HEK293 (cell line): ENCODE measurements at regions not wholly inside any gene's neighbourhood (a gene's known extent, or its start where the extent isn't known, plus 50 kb on each side); places are given as distances from the start of the nearest gene placed in this dataset.
"Not testable (repeated sequence)": the region's sequence is repeated elsewhere in the genome, so short reads cannot be mapped to it uniquely, and the experiment has no call there.

Source experiments
- CTCF ChIA-PET: fragments of 350-600 bp; formaldehyde crosslinking; extraction: SDS; loops from one replicate; lab custom pipeline; 2021; ENCODE audit warnings: antibody characterized with exemption; lab: Yijun Ruan, JAX
- POLR2A ChIA-PET: fragments of 300-600 bp; formaldehyde crosslinking; extraction: SDS; loops from one replicate; lab custom pipeline; 2020; ENCODE audit warnings: antibody characterized with exemption, inconsistent platforms; lab: Yijun Ruan, JAX
- H3K27ac ChIP-seq: fragments of 200-500 bp; sonication (Bioruptor generic); 2 replicates; pipeline ENCODE4 v1.5.1; 2014; ENCODE audit warnings: low read depth, low read length, control low read depth, inconsistent platforms; ENCODE audit errors: extremely low read depth
- H3K36me3 ChIP-seq, 2 experiments: fragments of 200-500 bp in 1 of 2; sonication (Bioruptor generic) in 1 of 2; 1 replicate in 1 of 2; 2 replicates in 1 of 2; pipeline ENCODE4 v1.5.1; 2014 to 2017; ENCODE audit warnings: inconsistent platforms in 2 of 2, low read length in 2 of 2; ENCODE audit not compliant: control insufficient read depth in 2 of 2, insufficient read depth in 1 of 2
- H3K4me1 ChIP-seq: fragments of 200-500 bp; sonication (Bioruptor generic); 2 replicates; pipeline ENCODE4 v1.5.1; 2014; ENCODE audit warnings: mild to moderate bottlenecking, low read length, inconsistent platforms; ENCODE audit not compliant: control insufficient read depth, insufficient read depth
- H3K4me3 ChIP-seq: 2 replicates; pipeline ENCODE4 v1.5.1; 2011; ENCODE audit warnings: low read depth, mild to moderate bottlenecking, control low read depth, low read length, moderate library complexity
- H3K9me3 ChIP-seq: fragments of 200-500 bp; sonication (Bioruptor generic); 2 replicates; pipeline ENCODE4 v1.5.1; 2014; ENCODE audit warnings: low read depth, low read length, inconsistent platforms; ENCODE audit not compliant: control insufficient read depth, insufficient read depth
- HOXA7 ChIP-seq: sonication (generic); formaldehyde crosslinking; IDR thresholded peaks from 2 replicates; pipeline ENCODE4 v1.8.1; 2022; ENCODE audit warnings: missing genetic modification reagents, borderline replicate concordance
- HOXC10 ChIP-seq: sonication (generic); formaldehyde crosslinking; IDR thresholded peaks from 2 replicates; pipeline ENCODE4 v1.8.1; 2023; ENCODE audit warnings: mild to moderate bottlenecking, missing genetic modification reagents
- HOXD13 ChIP-seq: sonication (generic); formaldehyde crosslinking; IDR thresholded peaks from 2 replicates; pipeline ENCODE4 v1.8.0; 2022; ENCODE audit warnings: missing genetic modification reagents, borderline replicate concordance
- KLF7 ChIP-seq: fragments of 450-650 bp; formaldehyde crosslinking; IDR thresholded peaks from 2 replicates; pipeline ENCODE4 v1.5.1; 2016; ENCODE audit warnings: missing biosample characterization, missing genetic modification characterization, borderline replicate concordance
- MEIS1 ChIP-seq: sonication (generic); formaldehyde crosslinking; IDR thresholded peaks from 2 replicates; pipeline ENCODE4 v1.8.1; 2022; ENCODE audit warnings: missing genetic modification reagents, mild to moderate bottlenecking, borderline replicate concordance
- SCRT1 ChIP-seq: fragments of 450-650 bp; formaldehyde crosslinking; IDR thresholded peaks from 2 replicates; pipeline ENCODE4 v1.5.1; 2016; ENCODE audit warnings: missing biosample characterization, missing genetic modification characterization, borderline replicate concordance
- TCF7L2 ChIP-seq: IDR thresholded peaks from 2 replicates; pipeline ENCODE4 v1.6.1; 2011; ENCODE audit warnings: low read depth, mild to moderate bottlenecking, inconsistent platforms, low read length, moderate library complexity, borderline replicate concordance
- WT1 ChIP-seq: fragments of 450-650 bp; formaldehyde crosslinking; IDR thresholded peaks from 2 replicates; pipeline ENCODE4 v1.5.1; 2016; ENCODE audit warnings: missing biosample characterization, missing genetic modification characterization
- ZBTB20 ChIP-seq: fragments of 450-650 bp; formaldehyde crosslinking; IDR thresholded peaks from 2 replicates; pipeline ENCODE4 v1.5.1; 2016; ENCODE audit warnings: missing biosample characterization, missing genetic modification characterization
- ZEB2 ChIP-seq: fragments of 450-650 bp; formaldehyde crosslinking; IDR thresholded peaks from 2 replicates; pipeline ENCODE4 v1.5.1; 2016; ENCODE audit warnings: missing biosample characterization, missing genetic modification characterization
- ZFP3 ChIP-seq: fragments of 450-650 bp; formaldehyde crosslinking; IDR thresholded peaks from 2 replicates; pipeline ENCODE4 v1.5.1; 2016; ENCODE audit warnings: low read depth, missing biosample characterization, missing genetic modification characterization
- ZFP41 ChIP-seq: fragments of 450-650 bp; formaldehyde crosslinking; IDR thresholded peaks from 2 replicates; pipeline ENCODE4 v1.5.1; 2016; ENCODE audit warnings: missing biosample characterization, missing genetic modification characterization, borderline replicate concordance
- ZFP69B ChIP-seq: fragments of 450-650 bp; formaldehyde crosslinking; IDR thresholded peaks from 2 replicates; pipeline ENCODE4 v1.5.1; 2016; ENCODE audit warnings: missing biosample characterization, missing genetic modification characterization
- ZNF138 ChIP-seq: fragments of 450-650 bp; formaldehyde crosslinking; IDR thresholded peaks from 2 replicates; pipeline ENCODE4 v1.5.1; 2016; ENCODE audit warnings: missing biosample characterization, missing genetic modification characterization, borderline replicate concordance
- ZNF19 ChIP-seq: fragments of 450-650 bp; formaldehyde crosslinking; IDR thresholded peaks from 2 replicates; pipeline ENCODE4; 2016; ENCODE audit warnings: missing biosample characterization, missing genetic modification characterization, low read depth
- ZNF302 ChIP-seq: fragments of 450-650 bp; formaldehyde crosslinking; IDR thresholded peaks from 2 replicates; pipeline ENCODE4 v1.5.1; 2016; ENCODE audit warnings: missing biosample characterization, missing genetic modification characterization, low read depth
- ZNF473 ChIP-seq: fragments of 450-650 bp; formaldehyde crosslinking; IDR thresholded peaks from 2 replicates; pipeline ENCODE4 v1.5.1; 2017; ENCODE audit warnings: missing biosample characterization, missing genetic modification characterization
- ZNF521 ChIP-seq: fragments of 450-650 bp; formaldehyde crosslinking; IDR thresholded peaks from 2 replicates; pipeline ENCODE4 v1.5.1; 2017; ENCODE audit warnings: missing biosample characterization, mild to moderate bottlenecking, missing genetic modification characterization
- ZNF555 ChIP-seq: fragments of 450-650 bp; formaldehyde crosslinking; conservative IDR thresholded peaks from 2 replicates; pipeline ENCODE4 v1.5.1; 2017; ENCODE audit warnings: missing biosample characterization, mild to moderate bottlenecking, missing genetic modification characterization, inconsistent platforms
- ZNF76 ChIP-seq: fragments of 450-650 bp; formaldehyde crosslinking; IDR thresholded peaks from 2 replicates; pipeline ENCODE4; 2016; ENCODE audit warnings: low read depth, missing biosample characterization, missing genetic modification characterization, borderline replicate concordance
- ZSCAN30 ChIP-seq: fragments of 450-650 bp; IDR thresholded peaks from 2 replicates; pipeline ENCODE4 v1.5.1; 2018; ENCODE audit warnings: missing biosample characterization, mild to moderate bottlenecking, missing genetic modification characterization, moderate library complexity
- TF ChIP-seq, protein P1 (sequence below): fragments of 450-650 bp; formaldehyde crosslinking; IDR thresholded peaks from 2 replicates; pipeline ENCODE4 v1.5.1; 2016; ENCODE audit warnings: missing biosample characterization, missing genetic modification characterization

DNA sequence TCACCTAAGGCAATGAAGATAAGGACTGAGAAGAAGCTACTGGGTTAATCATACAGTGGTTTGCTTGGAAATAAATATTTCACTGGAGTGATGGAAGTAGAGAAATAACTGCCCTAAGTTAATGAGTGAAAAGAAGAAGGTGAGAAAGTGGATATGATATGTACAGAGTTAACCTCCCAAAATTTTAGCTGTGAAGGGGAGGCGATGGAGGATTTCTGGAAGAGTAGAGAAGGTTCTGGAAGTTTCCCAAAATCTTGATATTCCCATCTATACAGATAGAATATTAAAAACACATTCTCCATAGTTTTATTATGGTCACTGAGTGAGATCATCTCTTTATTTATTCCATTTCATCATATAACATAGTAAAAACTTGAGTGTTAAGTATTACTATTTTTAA lies 296.6 kb upstream of the RGPD4 start:
- H3K4me3 ChIP-seq = no peak overlapping the region
- H3K9me3 ChIP-seq = no peaks in the 10 kb centered on the region
- TF ChIP-seq ZSCAN30 (tag by site-specific recombination) (no peak), MEIS1 (CRISPR knock-in tag) (no peak), TCF7L2 (no peak), HOXD13 (no peak), ZNF302 (no peak), ZFP69B (tag by site-specific recombination) (no peak)
- no peaks in the 10 kb centered on the region for H3K36me3 ChIP-seq
- H3K4me1 ChIP-seq = no peaks in the 10 kb centered on the region
- CTCF ChIA-PET = interaction anchor here (0.5 kb wide), 1 partner anchor 505 kb away, joined by 3 read pairs; no protein-coding TSS in a partner anchor
- no peak overlapping the region for H3K27ac ChIP-seq
- POLR2A ChIA-PET = no interaction called here

DNA sequence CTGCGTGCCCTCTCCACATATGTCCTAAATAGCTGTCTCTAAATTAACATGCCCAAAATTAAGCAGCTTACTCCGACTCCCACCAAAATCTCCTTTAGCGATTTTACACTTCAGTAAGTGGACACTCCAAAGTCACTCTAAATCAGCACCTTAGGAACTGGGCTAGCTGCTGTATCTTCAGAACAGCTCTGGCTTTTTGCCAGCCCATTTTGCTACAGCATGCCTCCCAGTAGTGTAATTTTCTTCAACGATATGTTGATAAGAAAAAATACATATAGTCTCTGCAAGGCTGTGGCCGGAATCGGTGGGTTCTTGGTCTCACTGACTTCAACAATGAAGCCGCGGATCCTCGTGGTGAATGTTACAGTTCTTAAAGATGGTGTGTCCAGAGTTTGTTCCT lies 291.8 kb upstream of the RGPD4 start:
- H3K36me3 ChIP-seq = no peaks in the 10 kb centered on the region
- no peak overlapping the region for H3K27ac ChIP-seq
- TF ChIP-seq ZNF76 (tag by site-specific recombination) (no peak), ZNF521 (tag by site-specific recombination) (no peak), SCRT1 (tag by site-specific recombination) (no peak), ZFP3 (no peak), HOXA7 (CRISPR knock-in tag) (no peak), HOXC10 (CRISPR knock-in tag) (no peak), ZNF473 (tag by site-specific recombination) (no peak), ZEB2 (no peak), KLF7 (no peak), ZNF138 (tag by site-specific recombination) (no peak), ZFP41 (tag by site-specific recombination) (no peak), ZNF19 (tag by site-specific recombination) (no peak), WT1 (no peak), ZFP69B (tag by site-specific recombination) (no peak), ZBTB20 (no peak), ZNF555 (tag by site-specific recombination) (no peak)
- TF ChIP-seq, protein P1, sequence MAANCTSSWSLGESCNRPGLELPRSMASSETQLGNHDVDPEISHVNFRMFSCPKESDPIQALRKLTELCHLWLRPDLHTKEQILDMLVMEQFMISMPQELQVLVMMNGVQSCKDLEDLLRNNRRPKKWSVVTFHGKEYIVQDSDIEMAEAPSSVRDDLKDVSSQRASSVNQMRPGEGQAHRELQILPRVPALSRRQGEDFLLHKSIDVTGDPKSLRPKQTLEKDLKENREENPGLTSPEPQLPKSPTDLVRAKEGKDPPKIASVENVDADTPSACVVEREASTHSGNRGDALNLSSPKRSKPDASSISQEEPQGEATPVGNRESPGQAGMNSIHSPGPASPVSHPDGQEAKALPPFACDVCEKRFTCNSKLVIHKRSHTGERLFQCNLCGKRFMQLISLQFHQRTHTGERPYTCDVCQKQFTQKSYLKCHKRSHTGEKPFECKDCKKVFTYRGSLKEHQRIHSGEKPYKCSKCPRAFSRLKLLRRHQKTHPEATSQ (tag by site-specific recombination) = no peak
- TF ChIP-seq, all 188 proteins: peak for 0
- POLR2A ChIA-PET = no interaction called here
- H3K4me3 ChIP-seq = no peak overlapping the region
- no peaks in the 10 kb centered on the region for H3K9me3 ChIP-seq
- H3K4me1 ChIP-seq = no peaks in the 10 kb centered on the region
- CTCF ChIA-PET = no interaction called here

DNA sequence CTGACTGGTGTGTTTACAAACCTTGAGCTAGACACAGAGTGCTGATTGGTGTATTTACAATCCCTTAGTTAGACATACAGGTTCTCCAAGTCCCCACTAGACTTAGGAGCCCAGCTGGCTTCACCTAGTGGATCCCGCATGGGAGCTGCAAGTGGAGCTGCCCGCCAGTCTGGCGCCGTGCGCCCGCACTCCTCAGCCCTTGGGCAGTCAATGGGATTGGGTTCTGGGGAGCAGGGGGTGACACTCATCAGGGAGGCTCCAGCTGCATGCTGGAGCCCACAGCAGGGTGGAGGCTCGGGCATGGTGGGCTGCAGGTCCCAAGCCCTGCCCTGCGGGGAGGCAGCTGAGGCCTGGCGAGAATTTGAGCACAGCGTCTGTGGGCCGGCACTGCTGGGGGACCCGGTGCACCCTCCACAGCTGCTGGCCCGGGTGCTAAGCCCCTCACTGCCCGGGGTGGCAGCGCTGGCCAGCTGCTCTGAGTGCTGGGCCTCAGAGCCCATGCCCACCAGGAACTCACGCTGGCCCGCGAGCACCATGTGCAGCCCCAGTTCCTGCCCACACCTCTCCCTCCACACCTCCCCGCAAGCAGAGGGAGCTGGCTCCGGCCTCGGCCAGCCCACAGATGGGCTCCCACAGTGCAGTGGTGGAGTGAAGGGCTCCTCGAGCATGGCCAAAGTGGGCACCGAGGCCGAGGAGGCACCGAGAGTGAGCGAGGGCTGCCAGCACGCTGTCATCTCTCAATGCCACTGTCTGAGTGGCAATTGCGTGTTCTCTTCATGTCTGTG lies 290.6 kb upstream of the RGPD4 start:
- H3K4me3 ChIP-seq, H3K27ac ChIP-seq, H3K4me1 ChIP-seq, POLR2A ChIA-PET, H3K36me3 ChIP-seq, H3K9me3 ChIP-seq, CTCF ChIA-PET: not testable (repeated sequence)
